Fibroblast of the aortic adventitia (primary cell): ENCODE measurements at regions not wholly inside any gene's neighbourhood (a gene's known extent, or its start where the extent isn't known, plus 50 kb on each side); places are given as distances from the start of the nearest gene placed in this dataset.
A peak's percentile ranks its signal among the peaks of the same experiment; 100 is the strongest.
"Not testable (repeated sequence)": the region's sequence is repeated elsewhere in the genome, so short reads cannot be mapped to it uniquely, and the experiment has no call there.

Source experiments
- DNase-seq: peaks from one replicate; pipeline ENCODE4 v3.0.0-alpha.2; 2010; ENCODE audit warnings: low read depth
- H3K4me3 ChIP-seq: 2 replicates; pipeline ENCODE4 v1.5.1; 2011; ENCODE audit warnings: low read depth, mild to moderate bottlenecking, control low read depth, low read length, moderate library complexity
- TF ChIP-seq, protein P1 (sequence below): IDR thresholded peaks from 2 replicates; pipeline ENCODE4 v1.5.1; 2011; ENCODE audit warnings: mild to moderate bottlenecking, low read length, control low read depth, inconsistent platforms; ENCODE audit not compliant: insufficient read depth

GRCh38 chr5:26390608-26391007, 647.8 kb downstream of the CDH9 start:
- DNase-seq: no peak
- no peak overlapping the region for H3K4me3 ChIP-seq
- TF ChIP-seq, protein P1, sequence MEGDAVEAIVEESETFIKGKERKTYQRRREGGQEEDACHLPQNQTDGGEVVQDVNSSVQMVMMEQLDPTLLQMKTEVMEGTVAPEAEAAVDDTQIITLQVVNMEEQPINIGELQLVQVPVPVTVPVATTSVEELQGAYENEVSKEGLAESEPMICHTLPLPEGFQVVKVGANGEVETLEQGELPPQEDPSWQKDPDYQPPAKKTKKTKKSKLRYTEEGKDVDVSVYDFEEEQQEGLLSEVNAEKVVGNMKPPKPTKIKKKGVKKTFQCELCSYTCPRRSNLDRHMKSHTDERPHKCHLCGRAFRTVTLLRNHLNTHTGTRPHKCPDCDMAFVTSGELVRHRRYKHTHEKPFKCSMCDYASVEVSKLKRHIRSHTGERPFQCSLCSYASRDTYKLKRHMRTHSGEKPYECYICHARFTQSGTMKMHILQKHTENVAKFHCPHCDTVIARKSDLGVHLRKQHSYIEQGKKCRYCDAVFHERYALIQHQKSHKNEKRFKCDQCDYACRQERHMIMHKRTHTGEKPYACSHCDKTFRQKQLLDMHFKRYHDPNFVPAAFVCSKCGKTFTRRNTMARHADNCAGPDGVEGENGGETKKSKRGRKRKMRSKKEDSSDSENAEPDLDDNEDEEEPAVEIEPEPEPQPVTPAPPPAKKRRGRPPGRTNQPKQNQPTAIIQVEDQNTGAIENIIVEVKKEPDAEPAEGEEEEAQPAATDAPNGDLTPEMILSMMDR: no peak

GRCh38 chr5:26388976-26389375, 649.4 kb downstream of the CDH9 start:
- DNase-seq: no peak
- TF ChIP-seq, protein P1: no peak

GRCh38 chr5:26386532-26386931, 651.9 kb downstream of the CDH9 start:
- DNase-seq: no peak
- no peak overlapping the region for H3K4me3 ChIP-seq
- TF ChIP-seq, protein P1: no peak

More at GRCh38 chr5:26388976-26389375, 649.4 kb downstream of the CDH9 start:
- no peak overlapping the region for H3K4me3 ChIP-seq

DNA sequence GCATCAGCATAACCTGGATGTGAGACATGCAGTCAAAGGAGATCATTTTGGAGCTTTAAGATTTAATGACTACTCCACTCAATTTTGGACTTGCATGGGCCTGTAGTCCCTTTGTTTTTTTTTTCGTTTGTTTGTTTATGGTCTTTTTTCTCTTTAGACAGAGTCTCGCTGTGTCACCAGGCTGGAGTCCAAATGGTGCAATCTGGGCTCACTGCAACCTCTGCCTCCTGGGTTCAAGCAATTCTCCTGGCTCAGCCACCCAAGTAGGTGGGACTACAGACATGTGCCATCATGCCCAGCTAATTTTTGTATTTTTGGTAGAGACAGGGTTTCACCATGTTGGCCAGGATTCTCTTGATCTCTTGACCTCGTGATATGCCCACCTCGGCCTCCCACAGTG, 673.8 kb downstream of the CDH9 start:
- H3K4me3 ChIP-seq, DNase-seq: not testable (repeated sequence)

DNA sequence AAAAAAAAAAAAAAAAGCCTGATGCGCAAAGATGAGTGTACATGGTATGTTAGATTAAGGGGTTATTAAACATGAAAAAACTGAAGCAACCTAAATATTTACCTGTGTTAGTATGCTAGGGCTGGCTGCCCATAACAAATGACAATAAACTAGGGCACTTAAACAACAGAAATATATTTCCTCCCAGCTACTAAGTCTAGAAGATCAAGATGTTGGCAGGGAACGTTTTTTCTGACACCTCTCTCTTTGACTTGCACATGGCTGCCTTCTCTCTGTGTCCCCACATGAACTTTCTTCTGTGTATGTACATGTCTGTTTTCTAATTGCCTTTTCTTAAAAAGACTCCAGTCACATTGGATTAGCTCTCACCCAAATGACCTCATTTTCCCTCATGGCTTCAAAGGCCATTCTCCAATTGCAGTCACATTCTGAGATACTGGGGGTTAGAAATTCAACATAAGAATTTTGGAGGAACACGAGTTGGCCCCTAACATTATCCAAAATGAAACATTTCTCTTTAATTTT, 694.5 kb downstream of the CDH9 start:
- no peak for DNase-seq
- TF ChIP-seq, protein P1: no peak

GRCh38 chr5:26339576-26339975, 698.8 kb downstream of the CDH9 start:
- TF ChIP-seq, protein P1: no peak
- no peak overlapping the region for H3K4me3 ChIP-seq
- no peak for DNase-seq

More for the DNA sequence above, 694.5 kb downstream of the CDH9 start:
- H3K4me3 ChIP-seq: no peak overlapping the region

DNA sequence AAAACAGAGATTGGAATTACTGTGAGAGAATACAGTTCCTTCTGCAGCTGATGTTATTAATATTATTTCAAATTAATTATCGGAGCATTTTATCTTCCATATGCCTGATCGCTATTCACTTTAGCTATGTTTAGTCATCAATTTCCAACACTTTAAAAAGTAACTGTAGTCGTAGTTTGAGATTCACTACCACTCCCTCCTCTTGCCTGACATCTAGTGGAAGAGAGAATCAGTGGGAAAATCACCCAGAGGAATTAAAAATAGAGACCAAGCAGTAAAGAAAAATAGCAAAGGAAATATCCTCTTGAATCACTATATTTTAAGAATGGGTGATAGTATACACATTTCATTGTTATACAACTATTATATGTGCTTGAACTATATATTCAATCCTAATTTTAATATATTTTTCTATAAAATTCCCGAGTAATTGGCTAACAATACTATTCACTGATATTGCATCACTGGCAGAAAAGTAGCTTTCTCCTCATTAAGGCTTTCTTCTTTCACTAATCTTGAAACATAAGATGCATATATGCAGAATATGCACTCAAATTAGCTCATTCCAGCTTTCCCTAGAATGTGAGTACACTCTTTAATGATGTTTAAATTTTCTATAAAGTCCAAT, 708.7 kb downstream of the CDH9 start:
- TF ChIP-seq, protein P1: peak; percentile 2
- H3K4me3 ChIP-seq: no peak overlapping the region
- DNase-seq: no peak
